IPS DF 4.7 (cell line): ENCODE measurements at regions not wholly inside any gene's neighbourhood (a gene's known extent, or its start where the extent isn't known, plus 50 kb on each side); places are given as distances from the start of the nearest gene placed in this dataset.
"Not testable (repeated sequence)": the region's sequence is repeated elsewhere in the genome, so short reads cannot be mapped to it uniquely, and the experiment has no call there.

Source experiments
- DNase-seq: peaks from one replicate; pipeline ENCODE4 v3.0.0-alpha.2; 2013; ENCODE audit warnings: low spot score; ENCODE audit errors: extremely low read depth

GRCh38 chr3:94405258-94406035 lies 342.6 kb downstream of the NSUN3 start:
- DNase-seq, result no peak

GRCh38 chr3:94406595-94406994 lies 343.7 kb downstream of the NSUN3 start:
- no peak for DNase-seq

- not testable (repeated sequence) for DNase-seq
Observed at GRCh38 chr3:94412936-94413335, 350.1 kb downstream of the NSUN3 start.

- DNase-seq, result no peak
Observed at GRCh38 chr3:94413336-94414108, 350.7 kb downstream of the NSUN3 start.

- no peak for DNase-seq
Observed at GRCh38 chr3:94414418-94414817, 351.6 kb downstream of the NSUN3 start.

- no peak for DNase-seq
Observed at GRCh38 chr3:94416768-94417167, 353.9 kb downstream of the NSUN3 start.

- no peak for DNase-seq
Observed at GRCh38 chr3:94417963-94418455, 355.1 kb downstream of the NSUN3 start.

GRCh38 chr3:94420931-94421330 lies 358.1 kb downstream of the NSUN3 start:
- no peak for DNase-seq

GRCh38 chr3:94423578-94423977 lies 360.7 kb downstream of the NSUN3 start:
- DNase-seq, result no peak

- DNase-seq, result no peak
Observed at GRCh38 chr3:94429517-94429916, 366.7 kb downstream of the NSUN3 start.

GRCh38 chr3:94431876-94432570 lies 369.2 kb downstream of the NSUN3 start:
- DNase-seq, result no peak

- no peak for DNase-seq
Observed at GRCh38 chr3:94433811-94434210, 370.9 kb downstream of the NSUN3 start.

GRCh38 chr3:94440767-94441493 lies 378.1 kb downstream of the NSUN3 start:
- DNase-seq, result no peak

GRCh38 chr3:94441494-94441847 lies 378.6 kb downstream of the NSUN3 start:
- no peak for DNase-seq

GRCh38 chr3:94453864-94454263 lies 391.0 kb downstream of the NSUN3 start:
- DNase-seq, result no peak

GRCh38 chr3:94459167-94459566 lies 396.3 kb downstream of the NSUN3 start:
- DNase-seq, result no peak

- no peak for DNase-seq
Observed at GRCh38 chr3:94460931-94461330, 398.1 kb downstream of the NSUN3 start.

- no peak for DNase-seq
Observed at GRCh38 chr3:94462931-94463330, 400.1 kb downstream of the NSUN3 start.

- no peak for DNase-seq
Observed at GRCh38 chr3:94472511-94472910, 409.6 kb downstream of the NSUN3 start.

- no peak for DNase-seq
Observed at GRCh38 chr3:94481226-94481898, 418.5 kb downstream of the NSUN3 start.

- no peak for DNase-seq
Observed at GRCh38 chr3:94482686-94483085, 419.8 kb downstream of the NSUN3 start.
